H1 (cell line): ENCODE measurements at regions not wholly inside any gene's neighbourhood (a gene's known extent, or its start where the extent isn't known, plus 50 kb on each side); places are given as distances from the start of the nearest gene placed in this dataset.

ENCODE experiments used
- ASH2L ChIP-seq: fragments of 200-600, 300-600 bp; sonication (generic); IDR thresholded peaks from one replicate; pipeline ENCODE4 v1.7.1; 2017; ENCODE audit warnings: low read length
- FOSL1 ChIP-seq: IDR thresholded peaks from 2 replicates; pipeline ENCODE4 v1.6.1; 2011; ENCODE audit warnings: mild to moderate bottlenecking, low read depth, low read length, moderate library complexity; ENCODE audit not compliant: insufficient read depth
- NRF1 ChIP-seq: IDR thresholded peaks from 2 replicates; pipeline ENCODE4 v1.6.1; 2011; ENCODE audit warnings: mild to moderate bottlenecking, low read depth, low read length, improper control_type of control experiment
- POLR2AphosphoS5 ChIP-seq: IDR thresholded peaks from 2 replicates; pipeline ENCODE4 v1.6.1; 2011; ENCODE audit warnings: low read depth, low read length
- TF ChIP-seq, protein P1 (sequence below), 3 experiments: IDR thresholded peaks; 1 replicate in 2 of 3; 2 replicates in 1 of 3; pipeline versions ENCODE4 v1.5.1 to v1.6.1; 2011; ENCODE audit warnings: low read length in 3 of 3, mild to moderate bottlenecking in 3 of 3, inconsistent platforms in 2 of 3, low read depth in 1 of 3, moderate library complexity in 1 of 3; ENCODE audit not compliant: insufficient read depth in 1 of 3; ENCODE audit errors: control extremely low read depth in 1 of 3

DNA sequence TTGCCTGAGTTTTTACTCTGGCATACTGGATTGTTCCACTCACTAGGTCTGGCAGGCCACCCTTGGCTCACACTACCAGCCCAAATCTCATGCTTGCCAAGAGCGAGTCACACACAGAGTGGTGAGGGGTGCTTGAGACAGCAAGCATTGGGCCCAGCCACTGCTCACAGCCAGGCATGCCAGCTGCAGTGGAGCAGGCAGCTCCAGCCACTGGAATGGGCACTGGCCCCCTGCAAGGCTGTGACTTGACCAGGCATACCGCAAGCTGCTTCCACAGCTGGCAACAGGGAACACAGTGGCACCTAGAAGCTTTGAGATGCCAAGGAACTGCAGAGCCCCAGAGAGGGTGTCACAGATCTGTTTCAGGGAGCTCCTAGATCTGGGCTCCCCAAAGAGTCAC lies 488.5 kb downstream of the LRFN5 start (continued):
- TF ChIP-seq, protein P1, sequence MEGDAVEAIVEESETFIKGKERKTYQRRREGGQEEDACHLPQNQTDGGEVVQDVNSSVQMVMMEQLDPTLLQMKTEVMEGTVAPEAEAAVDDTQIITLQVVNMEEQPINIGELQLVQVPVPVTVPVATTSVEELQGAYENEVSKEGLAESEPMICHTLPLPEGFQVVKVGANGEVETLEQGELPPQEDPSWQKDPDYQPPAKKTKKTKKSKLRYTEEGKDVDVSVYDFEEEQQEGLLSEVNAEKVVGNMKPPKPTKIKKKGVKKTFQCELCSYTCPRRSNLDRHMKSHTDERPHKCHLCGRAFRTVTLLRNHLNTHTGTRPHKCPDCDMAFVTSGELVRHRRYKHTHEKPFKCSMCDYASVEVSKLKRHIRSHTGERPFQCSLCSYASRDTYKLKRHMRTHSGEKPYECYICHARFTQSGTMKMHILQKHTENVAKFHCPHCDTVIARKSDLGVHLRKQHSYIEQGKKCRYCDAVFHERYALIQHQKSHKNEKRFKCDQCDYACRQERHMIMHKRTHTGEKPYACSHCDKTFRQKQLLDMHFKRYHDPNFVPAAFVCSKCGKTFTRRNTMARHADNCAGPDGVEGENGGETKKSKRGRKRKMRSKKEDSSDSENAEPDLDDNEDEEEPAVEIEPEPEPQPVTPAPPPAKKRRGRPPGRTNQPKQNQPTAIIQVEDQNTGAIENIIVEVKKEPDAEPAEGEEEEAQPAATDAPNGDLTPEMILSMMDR (IDR thresholded peaks at IDR 0.05; ENCODE audit: control extremely low read depth in 1 of 3, insufficient read depth in 1 of 3, low read depth in 1 of 3, low read length in 3 of 3): no peak
- TF ChIP-seq FOSL1: no peak
- no peak for TF ChIP-seq POLR2AphosphoS5
- TF ChIP-seq NRF1: no peak
- no peak for TF ChIP-seq ASH2L
